HG02798 (cell line): ENCODE measurements at regions not wholly inside any gene's neighbourhood (a gene's known extent, or its start where the extent isn't known, plus 50 kb on each side); places are given as distances from the start of the nearest gene placed in this dataset.
"Not testable (repeated sequence)": the region's sequence is repeated elsewhere in the genome, so short reads cannot be mapped to it uniquely, and the experiment has no call there.

Source experiments
- ATAC-seq: cut with Tn5 transposase; IDR thresholded peaks from one replicate; pipeline ENCODE4 v1.9.1; 2021; ENCODE audit warnings: mild to moderate bottlenecking; ENCODE audit not compliant: unreplicated experiment, poor library complexity

DNA sequence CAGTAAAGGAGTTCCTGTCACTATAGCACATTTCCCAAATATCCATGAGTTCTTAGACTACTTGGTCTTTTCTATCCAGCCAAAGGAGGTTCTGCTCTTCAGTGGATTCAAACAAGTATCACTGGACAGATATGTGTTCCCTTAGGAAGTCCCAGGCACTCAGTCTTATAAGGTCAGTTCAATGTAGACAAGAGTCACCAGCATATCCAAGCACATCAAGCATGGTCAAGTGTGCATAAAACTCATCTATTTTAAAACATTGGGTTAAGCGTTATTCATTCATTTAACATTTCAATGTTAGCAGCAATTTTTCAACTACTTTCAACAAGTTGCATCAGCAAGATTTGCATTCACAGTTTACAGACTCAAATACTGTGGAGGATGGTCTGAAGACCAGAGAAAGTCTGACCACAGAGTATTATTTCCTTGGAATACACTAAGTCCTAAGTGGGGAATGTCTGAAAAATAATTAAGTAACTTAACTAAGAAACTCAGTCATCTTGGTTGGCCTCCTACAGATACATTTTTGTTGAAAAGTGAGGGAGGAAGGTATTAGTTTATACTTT, 630.5 kb upstream of the IGFBP7 start:
- ATAC-seq, result no peak

DNA sequence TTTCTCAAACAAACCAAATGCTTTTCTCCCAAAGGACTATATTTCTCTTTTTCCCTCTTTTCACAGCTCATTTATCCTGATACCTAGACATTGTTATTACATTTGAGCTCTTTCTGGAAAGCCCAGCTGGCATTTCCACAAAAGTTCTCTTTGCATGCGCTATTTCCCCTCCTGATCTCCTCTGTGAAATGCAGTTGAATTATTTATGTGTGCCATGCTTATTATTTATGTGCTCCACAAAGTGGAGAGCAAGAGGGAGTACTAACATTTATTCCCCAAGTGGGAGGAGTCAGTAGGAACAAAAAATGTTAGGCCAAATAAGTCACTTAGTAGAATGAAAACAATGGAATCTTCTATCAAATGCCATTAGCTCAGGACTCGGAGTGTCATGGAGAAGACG, 626.6 kb upstream of the IGFBP7 start:
- ATAC-seq, result no peak

DNA sequence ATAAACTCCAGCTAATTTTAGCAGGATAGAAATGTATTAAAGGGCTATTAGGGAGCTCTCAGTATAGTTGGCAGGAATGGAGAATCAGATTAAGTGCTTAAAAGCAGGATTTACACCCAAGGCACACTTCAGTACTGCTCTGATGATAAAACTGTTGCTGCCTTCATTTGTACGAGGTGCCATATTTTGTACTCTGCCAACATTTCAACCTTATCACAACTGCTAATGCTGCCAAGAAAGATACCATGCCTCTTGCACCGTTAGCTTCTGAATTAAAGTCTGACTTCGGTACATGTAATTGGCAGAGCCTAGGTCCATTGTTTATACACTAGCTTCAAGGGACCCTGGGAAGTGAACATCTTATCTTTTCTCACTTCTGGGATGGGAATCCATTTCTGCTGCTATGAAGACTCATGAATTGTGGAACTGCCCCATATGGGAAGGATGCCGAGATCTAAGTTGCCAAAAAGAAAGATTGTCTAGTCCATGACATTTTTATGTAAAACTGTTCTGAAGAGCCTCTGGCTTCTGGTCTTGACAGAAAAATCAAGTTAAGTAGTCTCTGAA, 624.0 kb upstream of the IGFBP7 start:
- no peak for ATAC-seq

DNA sequence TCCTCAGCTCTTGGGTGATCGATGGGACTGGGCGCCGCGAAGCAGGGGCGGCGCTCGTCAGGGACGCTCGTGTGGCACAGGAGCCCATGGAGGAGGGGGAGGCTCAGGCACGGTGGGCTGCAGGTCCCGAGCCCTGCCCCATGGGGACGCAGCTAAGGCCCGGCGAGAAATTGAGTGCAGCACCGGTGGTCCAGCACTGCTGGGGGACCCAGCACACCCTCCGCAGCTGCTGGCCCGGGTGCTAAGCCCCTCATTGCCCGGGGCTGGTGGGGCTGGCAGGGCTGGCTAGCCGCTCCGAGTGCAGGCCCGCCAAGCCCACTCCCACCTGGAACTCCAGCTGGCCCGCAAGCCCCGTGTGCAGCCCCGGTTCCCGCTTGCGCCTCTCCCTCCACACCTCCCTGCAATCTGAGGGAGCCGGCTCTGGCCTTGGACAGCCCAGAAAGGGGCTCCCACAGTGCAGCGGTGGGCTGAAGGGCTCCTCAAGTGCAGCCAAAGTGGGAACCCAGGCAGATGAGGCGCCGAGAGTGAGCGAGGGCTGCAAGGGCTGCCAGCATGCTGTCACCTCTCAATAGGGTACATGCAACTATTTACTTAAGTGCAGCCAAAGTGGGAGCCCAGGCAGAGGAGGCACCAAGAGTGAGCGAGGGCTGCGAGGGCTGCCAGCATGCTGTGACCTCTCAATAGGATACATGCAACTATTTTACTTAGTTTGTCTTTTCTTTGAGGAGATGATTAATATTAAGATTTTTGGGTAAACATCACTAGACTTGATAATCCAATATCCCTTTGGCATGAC, 619.8 kb upstream of the IGFBP7 start:
- not testable (repeated sequence) for ATAC-seq

DNA sequence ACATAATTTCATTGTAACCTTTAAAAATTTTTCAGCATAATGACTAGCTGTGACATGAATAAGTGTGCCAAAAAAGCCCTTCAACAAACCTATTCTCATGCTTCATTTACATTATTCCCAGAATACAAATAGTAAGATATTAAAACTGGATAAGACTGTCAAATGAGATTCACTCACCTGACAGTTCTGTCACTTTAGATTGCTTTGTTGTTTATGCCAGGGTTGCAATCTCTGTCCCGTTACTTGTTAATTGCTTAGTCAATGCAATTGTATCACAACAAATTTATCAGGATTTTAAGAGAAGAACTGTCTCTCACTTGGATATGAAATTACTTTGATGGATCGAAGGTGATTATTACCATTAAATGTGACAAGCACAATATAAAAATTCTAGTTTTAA, 616.0 kb upstream of the IGFBP7 start:
- ATAC-seq, result no peak

DNA sequence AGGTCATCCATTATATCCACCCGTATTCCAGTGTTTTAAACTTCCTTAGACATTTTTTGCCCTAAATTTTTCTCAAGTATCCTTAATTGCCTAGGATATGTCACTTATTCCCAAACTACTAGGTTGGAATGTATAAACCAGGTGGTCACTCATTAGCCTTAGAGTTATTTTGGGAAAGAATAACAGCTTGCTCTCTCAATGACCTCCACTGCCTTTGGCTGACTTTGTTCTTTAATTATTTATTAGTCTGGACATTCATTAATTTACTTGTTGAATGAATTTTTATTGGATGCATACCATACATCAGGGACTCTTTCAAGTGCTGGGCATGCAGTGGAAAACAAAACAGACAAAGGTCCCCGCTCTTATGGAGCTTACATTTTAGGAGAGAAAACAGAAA, 609.3 kb upstream of the IGFBP7 start:
- ATAC-seq, result no peak

DNA sequence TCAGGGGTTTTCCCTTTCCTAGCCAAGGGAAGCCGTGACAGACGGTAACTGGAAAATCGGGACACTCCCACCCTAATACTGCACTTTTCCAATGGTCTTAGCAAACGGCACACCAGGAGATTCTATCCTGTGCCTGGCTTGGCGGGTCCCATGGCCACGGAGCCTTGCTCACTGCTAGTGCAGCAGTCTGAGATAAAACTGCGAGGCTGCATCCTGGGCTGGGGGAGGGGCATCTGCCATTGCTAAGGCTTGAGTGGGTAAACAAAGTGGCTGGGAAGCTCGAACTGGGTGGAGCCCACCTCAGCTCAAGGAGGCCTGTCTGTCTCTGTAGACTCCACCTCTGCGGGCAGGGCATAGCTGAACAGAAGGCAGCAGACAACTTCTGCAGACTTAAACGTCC, 604.1 kb upstream of the IGFBP7 start:
- not testable (repeated sequence) for ATAC-seq

DNA sequence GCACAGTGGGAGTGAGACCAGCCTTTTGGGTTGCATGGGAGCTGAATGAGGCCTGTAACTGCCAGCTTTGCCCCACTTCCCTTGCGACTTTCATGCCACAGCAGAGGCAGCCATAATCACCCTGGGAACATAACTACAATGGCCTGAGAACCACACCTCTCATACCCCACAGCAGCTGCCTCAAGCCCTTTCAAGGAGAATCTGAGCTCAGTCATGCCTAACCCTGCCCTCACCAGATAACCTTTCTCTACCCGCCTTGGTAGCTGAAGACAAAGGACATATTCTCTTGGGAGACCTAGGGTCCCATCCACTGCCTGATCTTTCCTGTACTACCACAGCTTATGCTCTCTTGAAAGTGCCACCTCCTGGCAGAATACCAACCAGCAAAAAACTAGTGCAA, 599.9 kb upstream of the IGFBP7 start:
- no peak for ATAC-seq

DNA sequence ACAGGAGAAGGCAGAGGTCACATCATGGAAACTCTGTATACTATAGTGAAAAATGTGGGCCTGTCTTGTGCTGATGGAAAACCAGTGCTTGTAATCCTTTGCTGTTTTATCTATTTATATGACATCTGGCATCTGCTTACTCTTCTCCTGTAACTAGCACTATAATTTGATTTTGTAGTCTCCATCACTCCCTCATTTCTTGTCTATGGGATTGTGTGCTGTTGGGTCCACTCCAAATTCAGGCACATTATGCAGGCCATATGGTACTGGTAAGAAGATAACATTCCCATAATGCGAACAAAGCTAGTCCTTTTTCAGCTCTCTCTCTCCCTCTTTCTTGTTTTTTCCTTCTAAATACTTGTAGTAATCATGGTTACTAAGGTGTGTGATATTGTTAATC, 581.2 kb upstream of the IGFBP7 start:
- no peak for ATAC-seq

DNA sequence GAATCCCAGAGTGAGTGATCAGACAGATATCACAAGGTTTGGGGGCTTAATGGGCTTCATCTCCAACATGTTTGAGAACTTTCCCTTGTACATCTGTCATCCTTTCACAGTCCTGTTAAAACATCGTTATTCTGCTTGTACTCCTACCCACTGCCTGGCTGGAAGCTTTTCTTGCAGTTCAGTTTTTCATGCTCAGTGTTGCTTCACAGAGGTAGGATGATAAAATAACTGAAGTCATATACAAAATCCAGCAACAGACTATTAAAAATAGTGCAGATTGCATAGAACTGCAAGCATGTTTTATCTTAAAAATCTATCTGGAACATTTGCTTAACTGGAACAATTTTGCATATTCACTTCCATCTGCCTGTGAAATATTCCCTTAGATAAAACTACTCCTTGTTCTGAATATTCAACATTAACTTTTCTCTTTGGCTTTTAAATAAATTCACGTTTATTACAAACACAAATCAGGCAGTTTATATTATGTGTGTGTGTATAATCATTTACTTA, 579.6 kb upstream of the IGFBP7 start:
- ATAC-seq, result no peak

DNA sequence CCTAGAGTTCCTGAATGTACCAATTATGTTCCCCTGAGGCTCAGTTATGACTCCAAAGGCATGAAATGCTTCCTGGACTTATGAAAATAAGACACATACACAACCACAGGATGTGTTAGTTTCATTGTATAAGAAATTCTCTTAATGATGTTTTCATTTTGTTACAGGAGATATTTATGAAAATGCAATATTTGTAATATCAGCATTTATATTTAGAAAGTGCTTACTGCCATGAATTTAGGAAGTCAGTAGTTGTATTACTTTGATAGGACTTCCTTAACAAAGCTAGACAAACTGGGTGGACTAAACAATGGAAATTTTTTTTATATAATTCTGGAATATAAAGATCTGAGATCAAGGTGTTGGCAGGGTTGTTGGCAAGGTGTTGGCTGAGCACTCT, 572.1 kb upstream of the IGFBP7 start:
- no peak for ATAC-seq

DNA sequence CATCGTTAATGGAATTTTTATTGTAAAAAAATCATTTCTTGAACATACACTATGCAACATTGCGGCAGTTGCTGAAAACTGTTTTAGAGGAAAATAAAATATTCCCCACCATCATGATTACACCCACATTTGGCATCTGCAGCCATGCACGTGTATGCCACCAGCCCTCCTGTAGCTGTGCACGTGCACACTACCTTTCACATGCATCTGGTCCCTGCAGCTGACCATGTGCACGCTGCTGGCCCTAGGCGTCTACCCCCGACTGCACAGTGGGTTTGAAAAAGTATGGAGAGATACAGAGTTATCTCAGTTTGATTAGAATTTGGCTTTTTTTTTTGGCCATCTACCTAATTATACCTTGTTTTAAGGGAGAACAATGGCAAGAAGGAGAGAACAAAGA, 569.8 kb upstream of the IGFBP7 start:
- ATAC-seq, result no peak

DNA sequence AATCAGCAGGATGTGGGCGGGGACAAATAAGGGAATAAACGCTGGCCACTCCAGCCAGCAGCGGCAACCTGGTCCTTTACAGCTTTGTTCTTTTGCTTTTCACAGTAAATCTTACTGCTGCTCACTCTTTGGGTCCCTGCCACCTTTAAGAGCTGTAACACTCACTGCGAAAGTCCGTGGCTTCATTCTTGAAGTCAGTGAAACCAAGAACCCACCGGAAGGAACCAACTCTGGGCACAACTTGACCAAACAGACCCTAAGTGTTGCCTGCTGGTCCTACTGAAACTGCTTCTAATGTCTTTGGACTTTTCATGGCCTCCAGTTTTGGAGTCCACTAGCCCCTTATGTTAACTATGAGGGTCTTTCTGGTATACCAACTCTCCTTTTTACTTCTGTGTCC, 566.2 kb upstream of the IGFBP7 start:
- no peak for ATAC-seq

DNA sequence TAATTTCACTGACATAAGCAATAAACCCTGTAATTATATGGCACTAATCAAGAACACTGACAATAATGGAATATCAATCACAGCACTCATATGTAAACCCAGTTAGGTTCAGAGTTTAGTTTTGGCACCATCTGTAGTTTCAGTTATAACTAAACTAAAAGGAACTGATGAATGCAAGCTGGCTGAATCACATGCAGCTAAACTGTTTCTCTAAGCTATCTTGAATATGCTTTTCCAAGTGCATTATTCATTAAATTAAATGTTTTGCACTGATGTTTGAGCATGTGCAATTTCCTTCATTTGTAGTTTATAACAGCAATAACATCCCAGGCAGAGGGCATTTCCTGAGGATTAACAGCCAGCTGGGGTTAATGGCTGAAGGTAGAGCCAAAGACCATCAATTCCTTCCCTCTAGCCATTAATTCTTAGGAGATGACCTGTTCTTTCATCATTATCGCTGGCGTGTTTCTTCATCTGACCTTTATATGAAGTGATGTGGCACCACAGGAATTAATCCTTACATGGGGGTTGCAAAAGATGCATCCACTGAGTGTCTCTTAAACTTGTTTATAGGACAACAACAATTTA, 562.8 kb upstream of the IGFBP7 start:
- ATAC-seq, result no peak

DNA sequence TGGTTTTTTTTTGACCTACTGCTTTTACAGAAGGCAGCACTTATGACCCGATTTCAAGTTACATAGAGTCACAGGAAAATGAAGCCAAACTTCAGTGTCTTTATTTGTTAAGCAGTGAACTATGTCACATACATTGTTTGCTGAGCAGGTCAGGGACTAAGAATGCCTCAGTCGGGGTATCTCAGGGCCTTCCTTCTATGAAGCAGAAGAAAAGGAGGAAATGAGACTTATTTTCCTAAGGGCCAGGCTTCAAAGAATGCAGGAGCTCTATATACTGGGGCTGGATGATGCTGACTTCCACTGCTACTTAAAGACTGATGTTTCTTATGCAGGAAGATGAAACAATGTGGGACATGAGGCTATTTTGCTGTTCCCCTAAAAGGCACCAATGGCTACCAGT, 558.4 kb upstream of the IGFBP7 start:
- ATAC-seq, result no peak

DNA sequence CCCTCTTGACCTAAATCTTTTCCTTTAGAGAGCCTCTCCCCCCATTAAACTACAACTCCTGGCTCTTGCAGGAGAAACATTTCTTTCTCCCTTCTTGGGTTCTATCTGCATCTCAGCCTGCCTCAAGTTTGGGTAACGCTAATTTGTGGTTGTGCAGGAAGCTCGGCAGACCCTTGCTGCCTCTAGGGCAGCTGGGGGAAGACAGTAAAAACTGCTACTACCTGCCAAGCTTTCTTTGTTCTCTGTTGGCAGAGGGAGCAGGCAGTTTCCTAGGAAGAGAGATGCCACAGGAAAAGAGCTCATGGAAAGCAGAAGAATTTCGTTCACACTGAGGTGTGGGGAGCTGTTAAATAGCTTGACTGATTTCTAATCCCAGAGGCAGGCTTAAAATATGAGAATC, 555.6 kb upstream of the IGFBP7 start:
- no peak for ATAC-seq

DNA sequence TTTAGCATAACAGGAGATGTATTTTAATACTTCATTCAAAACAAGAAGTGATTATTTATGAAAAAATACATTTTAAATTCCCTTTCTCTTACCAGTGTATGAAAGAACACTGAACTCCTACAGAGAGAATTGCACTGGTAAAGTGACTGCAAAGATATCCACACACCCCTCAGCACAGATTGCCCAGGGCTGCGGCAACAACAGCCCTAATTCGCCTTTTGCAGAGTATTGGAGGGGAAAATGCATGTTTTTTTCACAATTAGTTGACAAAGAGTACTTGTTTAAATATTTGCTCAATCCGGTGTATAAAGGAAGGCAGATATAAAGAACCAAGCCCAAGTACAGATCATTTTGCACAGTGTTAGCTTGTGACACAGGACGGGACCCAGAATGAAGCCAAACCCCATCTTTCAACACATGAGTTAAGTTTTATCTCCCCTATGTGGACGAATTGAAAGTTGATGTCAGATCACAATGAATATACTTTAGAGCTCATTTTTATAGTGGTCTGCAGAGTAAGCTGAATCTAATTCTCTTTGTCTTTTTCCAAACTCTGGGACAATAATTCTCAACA, 551.4 kb upstream of the IGFBP7 start:
- no peak for ATAC-seq

DNA sequence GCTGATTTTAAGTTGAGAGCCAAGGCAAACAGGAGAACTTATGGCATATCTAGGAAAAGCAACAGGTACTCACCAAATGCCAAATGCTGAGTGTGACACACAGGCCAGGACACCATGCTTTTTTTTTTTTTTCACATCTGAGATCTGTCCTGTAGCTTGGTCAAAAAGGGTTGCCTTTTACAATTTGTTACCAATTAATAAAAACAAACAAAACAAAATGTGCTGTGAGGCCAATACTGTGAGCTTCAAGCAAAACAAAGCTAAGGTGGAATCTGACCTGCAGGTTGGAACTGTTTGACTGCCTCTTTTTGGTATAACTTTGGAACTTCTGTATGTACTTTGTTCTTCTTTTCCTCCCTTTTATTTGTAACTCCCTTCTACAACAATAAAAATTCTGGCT, 548.5 kb upstream of the IGFBP7 start:
- ATAC-seq, result no peak

DNA sequence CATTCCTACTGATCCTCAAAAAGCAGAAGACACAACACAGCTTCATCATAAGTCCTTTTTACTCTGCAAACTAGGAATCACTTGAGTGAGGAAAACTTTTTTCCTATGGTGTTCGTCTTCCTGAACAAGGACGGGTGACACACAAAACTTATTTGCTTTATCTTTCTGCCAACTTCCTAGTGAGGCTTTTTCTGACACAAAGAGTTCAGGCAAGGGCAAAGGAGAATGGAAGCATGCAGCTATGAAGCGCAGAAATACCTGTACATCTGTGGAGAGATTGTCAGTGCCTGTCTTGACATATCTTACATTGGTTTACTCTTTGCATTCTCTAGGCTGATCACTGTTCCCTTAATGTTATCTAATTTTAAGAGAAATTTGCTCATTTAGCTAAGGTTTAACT, 548.0 kb upstream of the IGFBP7 start:
- no peak for ATAC-seq

DNA sequence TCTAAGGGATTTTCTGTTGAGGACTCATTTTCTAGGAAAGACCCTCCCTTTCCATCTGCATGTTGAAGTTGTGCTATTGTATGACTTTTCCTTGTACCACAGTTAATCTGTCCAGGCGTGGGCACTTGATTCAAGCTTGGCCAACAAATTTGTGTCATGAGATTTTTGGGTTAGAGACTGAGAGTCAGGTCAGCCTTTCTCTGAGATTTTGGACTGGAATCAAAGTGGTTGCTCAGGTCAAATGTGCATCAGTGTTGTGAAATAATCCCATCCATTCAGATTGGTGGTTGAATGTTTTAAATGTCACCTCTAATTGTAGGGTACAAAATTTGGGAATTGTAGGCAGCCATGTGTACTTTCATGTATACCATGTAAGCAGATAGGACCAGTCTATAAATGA, 545.2 kb upstream of the IGFBP7 start:
- no peak for ATAC-seq

DNA sequence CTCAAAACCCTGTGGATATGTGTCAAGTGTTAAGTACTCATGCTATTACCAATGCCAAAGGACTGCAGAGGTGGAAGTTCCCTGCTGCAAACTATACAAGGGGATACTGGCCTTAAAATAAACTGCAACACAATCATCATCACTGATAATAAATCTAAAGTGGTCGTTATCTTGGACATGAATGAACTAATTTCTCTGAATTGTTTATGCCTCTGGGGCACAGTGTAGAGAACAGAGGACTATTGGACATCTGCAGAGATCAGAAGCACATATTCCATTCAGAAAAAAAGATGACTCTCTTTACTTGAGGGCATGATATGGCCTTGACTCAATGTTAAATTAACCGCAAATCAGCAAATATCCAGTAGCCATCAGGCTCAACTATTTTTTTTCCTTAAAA, 542.6 kb upstream of the IGFBP7 start:
- no peak for ATAC-seq
